AML-193 (cell line): ENCODE measurements at regions not wholly inside any gene's neighbourhood (a gene's known extent, or its start where the extent isn't known, plus 50 kb on each side); places are given as distances from the start of the nearest gene placed in this dataset.
"Not testable (repeated sequence)": the region's sequence is repeated elsewhere in the genome, so short reads cannot be mapped to it uniquely, and the experiment has no call there.

ENCODE experiments used
- DNase-seq, 2 experiments: peaks; one replicate each; lab custom pipeline; 2025; lab: John Stamatoyannopoulos, UW

GRCh38 chr3:6428276-6428675 is 432.6 kb upstream of the GRM7 start:
- DNase-seq = not testable (repeated sequence)

- no peak for DNase-seq
Observed at GRCh38 chr3:6435951-6436350, 425.0 kb upstream of the GRM7 start.

GRCh38 chr3:6437631-6438030 is 423.3 kb upstream of the GRM7 start:
- no peak for DNase-seq

- DNase-seq = no peak
Observed at GRCh38 chr3:6438031-6438430, 422.9 kb upstream of the GRM7 start.

- DNase-seq = no peak
Observed at GRCh38 chr3:6439226-6439625, 421.7 kb upstream of the GRM7 start.

GRCh38 chr3:6439824-6440223 is 421.1 kb upstream of the GRM7 start:
- DNase-seq = no peak

GRCh38 chr3:6444888-6445658 is 415.8 kb upstream of the GRM7 start:
- DNase-seq = no peak

GRCh38 chr3:6447166-6447801 is 413.6 kb upstream of the GRM7 start:
- DNase-seq = no peak

GRCh38 chr3:6448011-6448410 is 412.9 kb upstream of the GRM7 start:
- DNase-seq = no peak

GRCh38 chr3:6449099-6449498 is 411.8 kb upstream of the GRM7 start:
- DNase-seq = no peak

GRCh38 chr3:6452974-6453373 is 407.9 kb upstream of the GRM7 start:
- no peak for DNase-seq

GRCh38 chr3:6455031-6455430 is 405.9 kb upstream of the GRM7 start:
- DNase-seq = no peak

- no peak for DNase-seq
Observed at GRCh38 chr3:6467186-6467585, 393.7 kb upstream of the GRM7 start.

GRCh38 chr3:6468589-6468988 is 392.3 kb upstream of the GRM7 start:
- DNase-seq = no peak

GRCh38 chr3:6471744-6472143 is 389.2 kb upstream of the GRM7 start:
- DNase-seq = no peak

- DNase-seq = not testable (repeated sequence)
Observed at GRCh38 chr3:6490487-6491327, 370.2 kb upstream of the GRM7 start.

GRCh38 chr3:6491768-6492167 is 369.1 kb upstream of the GRM7 start:
- no peak for DNase-seq

- no peak for DNase-seq
Observed at GRCh38 chr3:6492306-6492705, 368.6 kb upstream of the GRM7 start.

- DNase-seq = not testable (repeated sequence)
Observed at GRCh38 chr3:6498944-6499343, 362.0 kb upstream of the GRM7 start.

- DNase-seq = no peak
Observed at GRCh38 chr3:6504347-6504746, 356.6 kb upstream of the GRM7 start.

- DNase-seq = no peak
Observed at GRCh38 chr3:6504834-6505233, 356.1 kb upstream of the GRM7 start.

GRCh38 chr3:6508410-6508759 is 352.5 kb upstream of the GRM7 start:
- DNase-seq = no peak

GRCh38 chr3:6509576-6509975 is 351.3 kb upstream of the GRM7 start:
- no peak for DNase-seq
